ENCODE measurements at regions not wholly inside any gene's neighbourhood (a gene's known extent, or its start where the extent isn't known, plus 50 kb on each side); places are given as distances from the start of the nearest gene placed in this dataset.

DNA sequence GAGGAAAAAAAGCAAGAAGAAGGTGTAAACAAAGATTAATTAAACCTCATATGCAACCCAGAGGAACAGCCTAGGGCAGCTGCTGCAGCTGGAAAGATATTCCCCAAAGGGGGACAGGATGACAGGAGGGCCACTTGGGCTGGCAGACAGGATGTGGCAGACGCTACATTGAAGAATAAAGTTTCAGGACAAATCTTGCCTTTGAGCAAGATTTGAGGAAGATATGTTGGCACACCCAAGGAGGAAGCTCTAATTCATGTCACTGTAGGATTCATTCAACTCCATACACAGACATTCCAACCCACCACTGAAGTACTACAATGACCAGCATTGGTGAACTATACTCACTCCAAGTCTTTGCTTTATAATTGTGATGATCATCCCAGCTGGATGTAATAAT lies 504.0 kb downstream of the SHQ1 start:
- TF ChIP-seq, protein P1, sequence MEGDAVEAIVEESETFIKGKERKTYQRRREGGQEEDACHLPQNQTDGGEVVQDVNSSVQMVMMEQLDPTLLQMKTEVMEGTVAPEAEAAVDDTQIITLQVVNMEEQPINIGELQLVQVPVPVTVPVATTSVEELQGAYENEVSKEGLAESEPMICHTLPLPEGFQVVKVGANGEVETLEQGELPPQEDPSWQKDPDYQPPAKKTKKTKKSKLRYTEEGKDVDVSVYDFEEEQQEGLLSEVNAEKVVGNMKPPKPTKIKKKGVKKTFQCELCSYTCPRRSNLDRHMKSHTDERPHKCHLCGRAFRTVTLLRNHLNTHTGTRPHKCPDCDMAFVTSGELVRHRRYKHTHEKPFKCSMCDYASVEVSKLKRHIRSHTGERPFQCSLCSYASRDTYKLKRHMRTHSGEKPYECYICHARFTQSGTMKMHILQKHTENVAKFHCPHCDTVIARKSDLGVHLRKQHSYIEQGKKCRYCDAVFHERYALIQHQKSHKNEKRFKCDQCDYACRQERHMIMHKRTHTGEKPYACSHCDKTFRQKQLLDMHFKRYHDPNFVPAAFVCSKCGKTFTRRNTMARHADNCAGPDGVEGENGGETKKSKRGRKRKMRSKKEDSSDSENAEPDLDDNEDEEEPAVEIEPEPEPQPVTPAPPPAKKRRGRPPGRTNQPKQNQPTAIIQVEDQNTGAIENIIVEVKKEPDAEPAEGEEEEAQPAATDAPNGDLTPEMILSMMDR (IDR thresholded peaks at IDR 0.05) = no peak
- no peak for TF ChIP-seq POLR2AphosphoS5 (IDR thresholded peaks at IDR 0.05)
- no peak for TF ChIP-seq EP300 (IDR thresholded peaks at IDR 0.05; ENCODE audit: low read depth)

Data from transverse colon (tissue), 4 donors.